Upper lobe of left lung (tissue), 4 donors: ENCODE measurements at regions not wholly inside any gene's neighbourhood (a gene's known extent, or its start where the extent isn't known, plus 50 kb on each side); places are given as distances from the start of the nearest gene placed in this dataset.

Experiments
- CTCF ChIP-seq, 6 experiments: fragments of 450-650 bp in 4 of 6; fragments of 200-600 bp in 2 of 6; sonication (generic) in 2 of 6; IDR thresholded peaks; one replicate each; pipeline ENCODE4 v1.5.1; 2016 to 2019; ENCODE audit warnings: antibody characterized with exemption in 6 of 6
- EP300 ChIP-seq, 4 donors: sonication (generic); formaldehyde crosslinking; IDR thresholded peaks; one replicate each; pipeline ENCODE4 v1.5.1; 2017; ENCODE audit warnings: antibody characterized with exemption in 4 of 4, control low read depth in 2 of 4
- POLR2A ChIP-seq, 4 donors: fragments of 450-650 bp; IDR thresholded peaks; one replicate each; pipeline ENCODE4 v1.5.1; 2016 to 2017; ENCODE audit warnings: antibody characterized with exemption in 4 of 4, mild to moderate bottlenecking in 2 of 4

- no peak for TF ChIP-seq CTCF (IDR thresholded peaks at IDR 0.05)
- no peak for TF ChIP-seq POLR2A (IDR thresholded peaks at IDR 0.05)
- no peak for TF ChIP-seq EP300 (IDR thresholded peaks at IDR 0.05)
These were observed 113.5 kb upstream of the IL6 start for GRCh38 chr7:22613496-22613895.
